Smooth muscle cell (in vitro differentiated cells): ENCODE measurements at regions not wholly inside any gene's neighbourhood (a gene's known extent, or its start where the extent isn't known, plus 50 kb on each side); places are given as distances from the start of the nearest gene placed in this dataset.

ENCODE experiments used
- DNase-seq: peaks from one replicate; lab custom pipeline; 2025; ENCODE audit not compliant: unreplicated experiment; lab: John Stamatoyannopoulos, UW
- H2AFZ ChIP-seq: fragments of 200-600 bp; sonication (generic); 2 replicates; pipeline ENCODE4 v1.6.0; 2016; ENCODE audit warnings: antibody characterized with exemption, low read depth, mild to moderate bottlenecking
- H3F3A ChIP-seq: fragments of 200-600 bp; sonication (generic); 2 replicates; pipeline ENCODE4 v1.6.0; 2017; ENCODE audit warnings: antibody characterized with exemption, low read depth
- H3K27ac ChIP-seq: fragments of 200-600 bp; sonication (generic); 2 replicates; pipeline ENCODE4 v1.5.1; 2016; ENCODE audit warnings: low read depth, mild to moderate bottlenecking
- H3K27me3 ChIP-seq: fragments of 200-600 bp; sonication (generic); 2 replicates; pipeline ENCODE4 v1.6.1; 2016; ENCODE audit warnings: low read depth, mild to moderate bottlenecking
- H3K36me3 ChIP-seq: fragments of 200-600 bp; sonication (generic); 2 replicates; pipeline ENCODE4 v1.5.1; 2016; ENCODE audit warnings: low read depth
- H3K4me1 ChIP-seq: fragments of 200-600 bp; sonication (generic); 2 replicates; pipeline ENCODE4 v1.5.1; 2016; ENCODE audit warnings: low read depth
- H3K4me2 ChIP-seq: fragments of 200-600 bp; sonication (generic); 2 replicates; pipeline ENCODE4 v1.6.0; 2016; ENCODE audit warnings: mild to moderate bottlenecking
- H3K4me3 ChIP-seq: fragments of 200-600 bp; sonication (generic); 2 replicates; pipeline ENCODE4 v1.5.1; 2016; ENCODE audit warnings: mild to moderate bottlenecking
- H3K79me2 ChIP-seq: fragments of 200-600 bp; sonication (generic); 2 replicates; pipeline ENCODE4 v1.6.0; 2016; ENCODE audit warnings: low read depth, mild to moderate bottlenecking
- H3K9ac ChIP-seq: fragments of 200-600 bp; sonication (generic); 2 replicates; pipeline ENCODE4 v1.6.0; 2016; ENCODE audit warnings: low read depth
- H3K9me3 ChIP-seq: fragments of 200-600 bp; sonication (generic); replicated peaks from 2 replicates; pipeline ENCODE4 v1.5.1; 2016; ENCODE audit warnings: low read depth
- H4K20me1 ChIP-seq: fragments of 200-600 bp; sonication (generic); 2 replicates; pipeline ENCODE4 v1.6.0; 2016; ENCODE audit warnings: low read depth
- CTCF ChIP-seq: fragments of 200-600 bp; sonication (generic); IDR thresholded peaks from 2 replicates; pipeline ENCODE4 v1.5.1; 2017; ENCODE audit warnings: borderline replicate concordance, mild to moderate bottlenecking, antibody characterized with exemption; ENCODE audit not compliant: insufficient read depth, poor library complexity, severe bottlenecking
- WGBS: methylation state at CpG from one replicate; pipeline ENCODE4 v1.1.7; 2016; ENCODE audit warnings: low lambda C conversion rate; 5-methylcytosine and 5-hydroxymethylcytosine counted together

- Histone ChIP-seq H3K4me3 (no peak overlapping the region), H3K4me2 (no peak overlapping the region), H3K36me3 (no peaks in the 10 kb centered on the region), H3K27me3 (no peaks in the 10 kb centered on the region), H3K79me2 (no peaks in the 10 kb centered on the region), H3F3A (no peaks in the 10 kb centered on the region), H3K9me3 (no peaks in the 10 kb centered on the region), H4K20me1 (no peaks in the 10 kb centered on the region), H2AFZ (no peak overlapping the region), H3K27ac (no peak overlapping the region), H3K4me1 (no peaks in the 10 kb centered on the region), H3K9ac (no peak overlapping the region)
- DNase-seq = no peak
- no peak for TF ChIP-seq CTCF
- 56% methylated on average over 1 of the region's 1 CpG for WGBS
Measured at GRCh38 chr11:116348226-116348625, 424.6 kb downstream of the BUD13 start.

GRCh38 chr11:116345575-116345974 lies 427.2 kb downstream of the BUD13 start:
- Histone ChIP-seq H3K79me2 (no peaks in the 10 kb centered on the region), H2AFZ (no peak overlapping the region)

GRCh38 chr11:116344601-116345000 lies 428.2 kb downstream of the BUD13 start:
- H3K27me3 ChIP-seq = no peaks in the 10 kb centered on the region
- 78% methylated on average over 5 of the region's 5 CpGs for WGBS
- H3K36me3 ChIP-seq = no peaks in the 10 kb centered on the region
- H4K20me1 ChIP-seq = no peaks in the 10 kb centered on the region
- H3K27ac ChIP-seq = no peak overlapping the region
- DNase-seq = no peak
- no peak overlapping the region for H3K4me3 ChIP-seq
- H3K9ac ChIP-seq = no peak overlapping the region
- H3K79me2 ChIP-seq = no peaks in the 10 kb centered on the region
- H3K9me3 ChIP-seq = no peaks in the 10 kb centered on the region
- H3F3A ChIP-seq = no peaks in the 10 kb centered on the region
- no peak overlapping the region for H2AFZ ChIP-seq
- no peak for TF ChIP-seq CTCF
- no peak overlapping the region for H3K4me2 ChIP-seq
- no peaks in the 10 kb centered on the region for H3K4me1 ChIP-seq

More at GRCh38 chr11:116345575-116345974, 427.2 kb downstream of the BUD13 start:
- H3F3A ChIP-seq = no peaks in the 10 kb centered on the region
- H4K20me1 ChIP-seq = no peaks in the 10 kb centered on the region
- no peak for DNase-seq
- H3K4me1 ChIP-seq = no peaks in the 10 kb centered on the region
- 71% methylated on average over 2 of the region's 2 CpGs for WGBS
- no peak overlapping the region for H3K4me2 ChIP-seq
- no peaks in the 10 kb centered on the region for H3K27me3 ChIP-seq
- H3K36me3 ChIP-seq = no peaks in the 10 kb centered on the region
- H3K27ac ChIP-seq = no peak overlapping the region
- no peaks in the 10 kb centered on the region for H3K9me3 ChIP-seq
- TF ChIP-seq CTCF = no peak
- H3K9ac ChIP-seq = no peak overlapping the region
- no peak overlapping the region for H3K4me3 ChIP-seq

- WGBS = 86% methylated on average over 3 of the region's 3 CpGs
- Histone ChIP-seq H3K27ac (no peak overlapping the region), H4K20me1 (no peaks in the 10 kb centered on the region)
Measured at GRCh38 chr11:116343270-116343669, 429.5 kb downstream of the BUD13 start.

More at GRCh38 chr11:116343270-116343669, 429.5 kb downstream of the BUD13 start:
- Histone ChIP-seq H3K27me3 (no peaks in the 10 kb centered on the region), H3K4me3 (no peak overlapping the region), H3K4me2 (no peak overlapping the region), H3K36me3 (no peaks in the 10 kb centered on the region), H3K4me1 (no peaks in the 10 kb centered on the region), H3K9ac (no peak overlapping the region), H3K9me3 (no peaks in the 10 kb centered on the region), H2AFZ (no peak overlapping the region), H3K79me2 (no peaks in the 10 kb centered on the region), H3F3A (no peaks in the 10 kb centered on the region)
- TF ChIP-seq CTCF = no peak
- DNase-seq = no peak
